GM21576 (cell line): ENCODE measurements at regions not wholly inside any gene's neighbourhood (a gene's known extent, or its start where the extent isn't known, plus 50 kb on each side); places are given as distances from the start of the nearest gene placed in this dataset.
"Not testable (repeated sequence)": the region's sequence is repeated elsewhere in the genome, so short reads cannot be mapped to it uniquely, and the experiment has no call there.

ENCODE experiments used
- ATAC-seq: cut with Tn5 transposase; IDR thresholded peaks from one replicate; pipeline ENCODE4 v1.9.1; 2021; ENCODE audit warnings: mild to moderate bottlenecking, moderate library complexity; ENCODE audit not compliant: unreplicated experiment

DNA sequence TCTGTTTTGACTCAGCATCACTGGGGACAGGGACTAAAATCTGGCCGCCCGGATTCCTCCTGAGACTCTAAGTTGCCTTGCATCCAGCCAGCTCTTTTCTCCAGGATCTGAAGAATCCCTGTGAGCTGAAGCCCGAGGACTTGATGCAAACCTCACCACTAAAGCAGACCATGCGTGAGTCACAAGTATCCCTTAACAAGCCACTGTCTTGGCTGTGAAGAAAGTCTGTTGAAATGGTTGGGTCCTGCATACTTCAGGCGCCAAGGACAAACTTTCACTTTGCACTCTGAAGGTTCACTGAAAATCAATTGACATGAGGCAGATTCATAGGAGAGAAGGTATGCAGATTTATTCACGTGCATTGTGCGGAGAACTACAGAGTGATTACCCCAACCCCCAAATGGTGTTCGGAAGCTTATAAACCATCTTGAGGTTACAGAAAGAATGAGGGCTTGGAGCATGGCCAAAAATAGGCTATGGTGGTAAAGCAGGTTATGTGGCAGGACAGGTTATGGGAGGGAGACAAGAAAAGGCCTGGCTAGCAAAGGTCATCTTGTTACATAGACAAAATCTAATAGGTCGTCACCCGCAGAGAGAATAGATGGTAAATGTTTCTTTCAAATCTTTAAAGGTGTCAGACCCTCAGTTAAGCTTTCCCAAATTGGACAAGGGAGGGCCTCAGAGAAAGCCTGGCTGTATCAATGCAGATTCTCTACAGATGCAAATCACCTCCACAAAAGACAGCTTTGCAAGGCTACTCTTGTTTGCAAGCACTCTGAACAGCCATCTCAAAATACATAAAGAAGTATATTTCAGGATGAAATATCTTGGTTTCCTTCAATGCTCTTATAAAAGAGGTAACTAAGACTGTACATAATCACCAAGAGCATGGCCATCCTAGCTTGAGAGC lies 126.3 kb upstream of the PLAAT1 start:
- no peak for ATAC-seq

DNA sequence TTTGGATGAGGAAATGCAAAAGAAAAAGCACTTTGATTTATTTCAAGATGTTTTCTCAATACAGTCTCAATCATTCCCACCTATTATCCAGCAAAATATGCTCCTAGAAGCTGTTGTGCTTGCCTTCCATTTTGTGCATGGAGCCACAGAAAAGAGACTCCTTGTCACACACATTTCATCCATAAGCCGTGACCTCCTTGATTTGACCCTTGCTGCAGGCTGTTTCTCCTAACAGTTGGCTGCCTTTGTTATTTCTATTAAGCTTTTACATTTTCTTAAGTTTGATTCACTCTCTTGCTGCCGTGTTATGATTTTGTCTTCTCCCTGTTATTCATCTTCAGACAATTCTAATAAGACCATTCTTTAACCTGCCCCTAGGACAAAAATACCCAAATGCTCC lies 124.2 kb upstream of the PLAAT1 start:
- ATAC-seq, result no peak

DNA sequence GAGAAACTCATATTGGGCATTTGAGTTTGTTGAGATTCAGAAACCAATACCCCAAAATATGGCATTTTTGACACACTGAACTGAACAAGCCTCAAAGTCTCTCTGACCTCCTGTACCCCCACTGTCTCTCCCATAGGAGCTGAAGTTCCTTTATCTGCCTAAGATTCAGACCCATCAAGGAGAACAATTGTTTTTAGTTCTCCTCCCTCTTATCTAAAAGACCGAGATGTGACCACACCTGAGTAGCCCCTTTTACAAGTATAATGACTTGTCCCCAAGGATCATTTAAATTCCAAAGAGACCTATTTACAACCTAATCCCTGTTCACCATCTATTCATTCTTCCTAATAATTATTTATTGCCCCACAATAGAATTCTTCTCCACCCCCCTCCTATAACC lies 122.1 kb upstream of the PLAAT1 start:
- ATAC-seq, result no peak

DNA sequence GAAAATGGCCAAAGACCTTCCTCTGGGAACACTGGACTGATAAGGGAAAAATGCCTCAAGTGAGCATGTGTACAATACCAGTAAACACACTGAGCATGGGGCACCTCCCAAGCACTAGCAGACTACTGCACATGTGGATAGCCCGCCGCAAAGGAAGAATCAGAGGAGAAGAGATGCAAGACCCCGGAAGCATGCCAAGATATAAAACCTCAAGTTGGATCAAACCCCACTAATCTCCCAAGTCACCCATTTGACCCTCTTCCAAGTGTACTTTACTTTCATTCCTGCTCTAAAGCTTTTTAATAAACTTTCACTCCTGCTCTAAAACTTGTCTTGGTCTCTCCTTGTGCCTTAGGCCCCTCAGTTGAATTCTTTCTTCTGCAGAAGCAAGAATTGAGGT lies 121.1 kb upstream of the PLAAT1 start:
- ATAC-seq, result no peak

DNA sequence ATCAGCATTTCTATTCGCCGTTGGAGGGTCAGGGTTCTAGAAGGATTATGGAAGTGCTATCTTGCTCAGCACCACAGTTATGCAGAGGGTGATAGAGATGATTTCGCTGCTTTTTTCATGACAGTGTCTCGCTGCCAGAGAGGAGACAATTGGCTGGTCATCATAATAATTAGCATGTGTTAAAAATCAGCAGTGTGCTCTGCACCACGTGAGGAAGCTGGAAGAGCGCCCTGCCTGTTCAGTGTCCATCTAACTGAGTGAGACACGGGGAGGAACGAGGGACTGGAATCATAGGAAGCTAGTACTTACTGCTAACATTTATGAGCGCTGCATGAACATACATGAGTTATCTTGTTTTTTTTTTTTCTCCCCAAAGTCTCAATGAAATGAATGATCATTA lies 116.2 kb upstream of the PLAAT1 start:
- no peak for ATAC-seq

DNA sequence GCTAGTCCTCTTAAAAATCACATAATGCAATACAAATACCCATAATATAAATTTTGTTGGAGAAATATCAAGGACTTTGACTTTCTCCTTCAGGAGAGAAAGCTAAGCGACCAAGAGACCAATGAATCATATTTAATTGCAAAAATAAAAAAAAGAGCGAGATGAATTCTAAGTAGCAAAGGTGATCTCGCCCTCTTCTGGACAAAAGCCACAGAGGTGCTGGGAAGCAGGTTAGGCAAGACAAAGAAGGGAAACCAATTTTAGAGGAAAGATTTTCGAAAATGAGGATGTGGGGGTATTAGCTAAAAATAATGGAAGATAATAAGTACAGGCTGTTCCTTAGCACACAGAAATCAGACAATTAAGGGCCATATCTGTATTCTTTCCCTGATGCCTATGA lies 111.4 kb upstream of the PLAAT1 start:
- ATAC-seq, result no peak

DNA sequence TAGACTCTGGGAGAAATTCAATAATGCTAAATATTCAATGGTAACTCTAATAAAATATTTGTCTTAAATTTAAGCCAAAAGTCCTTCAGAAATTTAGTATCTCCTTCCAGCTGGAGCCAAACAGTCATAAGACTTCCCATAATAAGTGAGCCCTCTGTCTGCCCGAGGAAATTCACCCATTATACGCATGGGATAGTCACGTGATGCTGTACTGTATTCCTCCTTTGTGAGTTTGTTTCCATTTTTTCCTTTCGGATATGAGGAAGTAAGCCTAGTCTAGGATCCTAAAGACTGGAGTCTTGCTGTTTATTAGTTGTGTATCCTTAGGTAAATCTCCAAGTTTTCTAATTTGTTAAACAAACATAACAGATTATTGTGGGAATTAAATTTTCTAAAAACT lies 110.4 kb upstream of the PLAAT1 start:
- ATAC-seq, result no peak

DNA sequence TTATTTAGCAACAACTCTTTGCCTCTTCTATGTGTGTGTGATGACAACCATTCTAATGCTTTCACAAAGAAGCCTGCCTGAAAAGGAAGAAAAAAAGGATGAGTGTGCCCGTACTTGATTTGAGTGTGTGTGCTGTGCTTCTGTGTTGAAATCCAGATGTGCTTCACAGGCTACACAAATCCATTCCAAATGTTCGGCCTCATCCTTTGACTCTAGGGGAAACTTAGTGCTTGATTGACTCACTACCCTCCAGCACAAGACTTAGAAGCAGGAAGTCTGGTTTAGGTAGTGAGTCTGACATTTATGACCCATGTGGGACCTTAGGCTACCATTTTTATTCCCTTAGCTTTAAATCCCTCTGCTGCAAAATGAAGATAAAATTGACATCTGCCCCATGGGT lies 108.8 kb upstream of the PLAAT1 start:
- ATAC-seq, result no peak

DNA sequence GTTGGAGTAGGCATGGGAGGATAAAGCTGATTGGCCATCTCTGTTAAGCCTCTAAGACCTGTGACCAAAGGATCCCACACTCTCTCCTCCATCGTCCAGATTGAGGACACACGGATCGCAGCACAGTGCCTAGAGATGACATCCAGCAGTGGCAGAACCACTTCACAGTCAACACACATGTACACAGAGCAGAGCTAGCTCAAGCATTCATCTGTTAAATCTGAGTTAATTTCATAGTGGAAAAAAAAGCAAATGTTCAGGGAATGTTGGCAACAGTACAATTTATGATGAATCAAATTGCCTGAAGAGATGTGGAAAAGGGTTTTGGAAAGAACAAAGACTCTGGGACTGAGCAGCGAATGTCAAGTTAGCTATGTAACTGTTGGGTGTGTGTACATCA lies 108.1 kb upstream of the PLAAT1 start:
- ATAC-seq, result no peak

DNA sequence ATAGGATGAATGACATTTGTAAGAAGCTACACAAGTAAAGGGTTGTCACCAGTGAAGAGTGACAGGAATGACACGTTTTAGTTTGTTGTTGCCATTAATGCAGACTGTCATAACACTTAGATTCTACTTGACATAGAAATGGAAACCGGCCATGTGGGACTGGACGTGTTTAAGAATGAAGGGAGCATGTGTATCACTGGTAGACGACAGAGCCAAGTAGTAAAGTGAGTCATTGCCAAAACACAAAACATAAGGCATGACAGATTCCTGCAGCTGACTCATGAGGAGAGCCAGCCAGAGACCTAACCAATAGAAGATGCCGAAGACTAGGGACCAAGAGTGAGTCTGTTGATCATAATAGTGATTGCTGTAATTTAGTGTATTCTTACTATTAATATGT lies 106.2 kb upstream of the PLAAT1 start:
- no peak for ATAC-seq

DNA sequence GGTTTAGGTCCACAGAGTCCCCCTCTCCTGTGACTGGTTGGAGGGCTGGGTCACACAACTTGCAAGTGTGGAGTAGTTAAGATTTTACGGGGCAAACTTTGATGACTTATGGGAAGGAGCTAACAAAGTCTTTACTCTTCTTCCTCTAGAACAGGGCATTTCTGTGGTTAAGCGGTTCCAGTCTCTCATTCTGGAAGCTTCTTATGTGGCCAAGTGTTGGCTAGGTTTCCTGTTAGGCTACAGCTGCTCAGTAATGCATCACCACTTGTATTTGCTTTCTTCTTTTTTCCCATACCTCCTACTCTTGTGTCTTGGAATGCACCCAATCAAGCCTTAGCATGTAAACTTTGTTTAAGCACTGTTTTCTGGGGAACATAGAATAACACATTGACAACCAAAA lies 100.6 kb upstream of the PLAAT1 start:
- no peak for ATAC-seq

DNA sequence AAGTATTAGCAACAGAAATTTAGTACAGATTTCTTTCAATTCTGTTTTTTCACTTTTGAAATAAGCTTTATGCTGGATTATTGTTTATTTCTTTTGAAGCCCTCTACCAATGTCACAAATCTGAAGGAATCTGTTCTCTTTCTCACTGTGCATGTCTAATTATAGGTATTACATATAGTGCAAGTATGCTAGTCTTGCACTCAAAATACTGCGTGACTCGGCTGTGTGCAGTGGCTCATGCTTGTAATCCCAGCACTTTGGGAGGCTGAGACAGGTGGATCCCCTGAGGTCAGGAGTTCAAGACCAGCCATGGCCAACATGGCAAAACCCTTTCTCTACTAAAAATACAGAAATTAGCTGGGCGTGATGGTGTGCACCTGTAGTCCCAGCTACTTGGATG lies 95.8 kb upstream of the PLAAT1 start:
- ATAC-seq, result no peak

DNA sequence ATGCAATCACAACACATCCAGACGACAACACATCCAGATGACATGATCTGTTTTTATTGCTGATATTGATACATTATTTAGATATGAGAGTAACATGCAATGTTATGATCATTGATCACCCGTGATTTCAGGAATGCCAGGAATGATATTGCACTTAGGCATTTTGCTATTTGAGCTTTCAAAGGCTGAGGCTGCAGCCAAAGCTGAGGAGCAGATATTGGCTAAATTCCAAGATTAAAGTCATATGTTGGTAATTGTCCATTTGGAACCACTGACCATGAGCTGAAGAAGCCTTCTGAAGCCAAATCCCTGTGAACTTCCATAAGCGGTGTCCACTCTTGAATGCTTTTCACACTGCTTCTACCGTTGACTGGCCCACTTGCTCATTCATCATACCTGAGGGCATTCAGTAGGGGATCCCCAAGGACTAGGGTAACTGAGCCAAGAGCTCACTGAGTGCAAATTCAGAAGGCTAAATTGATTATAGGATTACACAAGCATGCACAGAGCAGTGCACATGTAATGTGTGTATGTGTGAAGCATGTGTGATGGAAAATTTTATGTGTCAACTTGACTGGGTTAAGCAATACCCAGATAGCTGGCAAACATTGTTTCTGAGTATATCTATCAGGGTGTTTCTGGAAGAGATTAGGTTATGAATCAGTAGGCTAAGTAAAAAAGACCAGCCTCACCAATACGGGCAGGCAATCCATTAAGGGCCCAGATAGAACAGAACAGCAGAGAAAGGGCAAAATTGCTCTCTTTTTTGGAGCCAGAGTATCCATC lies 92.1 kb upstream of the PLAAT1 start:
- ATAC-seq, result no peak

DNA sequence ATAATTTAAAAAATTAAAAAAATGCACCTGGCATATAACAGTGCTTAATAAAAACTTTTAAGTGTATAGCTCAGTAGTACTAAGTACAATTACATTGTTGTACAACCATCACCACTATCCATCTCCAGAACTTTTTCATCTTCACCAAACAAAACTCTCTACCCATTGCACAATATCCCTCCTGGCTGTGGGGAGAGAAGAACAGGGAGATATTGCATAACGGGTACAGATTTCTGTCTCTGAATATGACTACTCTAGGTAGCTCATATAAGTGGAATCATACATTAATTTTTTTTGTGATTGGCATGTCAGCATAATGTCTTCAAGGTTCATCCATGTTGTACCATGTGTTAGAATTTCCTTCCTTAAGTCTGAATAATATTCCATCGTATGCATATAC lies 91.0 kb upstream of the PLAAT1 start:
- ATAC-seq, result no peak

DNA sequence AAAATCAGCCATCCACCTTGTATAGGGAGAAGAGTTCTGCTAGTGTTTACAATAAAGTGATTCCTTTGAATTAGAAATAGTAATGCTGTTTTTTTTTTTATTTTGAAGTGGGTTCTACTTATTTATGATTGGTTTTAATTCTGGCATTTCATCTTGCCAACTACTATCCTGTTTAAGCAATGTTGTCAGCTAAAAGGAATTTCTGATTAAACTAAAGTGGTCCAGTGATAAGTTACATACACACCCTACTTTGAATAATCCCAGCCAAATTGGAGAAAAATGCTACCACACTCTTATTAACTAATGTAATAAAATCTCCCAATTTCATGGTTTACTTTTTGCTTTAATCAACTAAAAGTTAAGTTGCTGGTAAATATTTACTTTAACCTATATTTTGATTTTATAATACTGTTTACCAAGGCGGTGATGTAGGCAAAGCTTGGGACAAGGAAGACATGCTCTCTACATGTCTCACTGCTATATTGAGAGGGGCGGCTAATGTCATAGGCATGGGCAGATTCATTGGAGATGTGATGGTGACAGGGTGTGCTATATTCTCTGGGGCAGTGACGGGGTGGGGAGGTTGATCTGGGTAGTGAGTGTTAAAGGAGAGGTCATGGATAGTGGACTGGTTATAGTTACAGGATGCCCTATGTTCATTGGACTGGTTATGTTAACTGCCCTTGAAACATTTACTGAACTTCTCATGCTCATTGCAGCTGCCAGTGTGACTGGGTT lies 85.8 kb upstream of the PLAAT1 start:
- ATAC-seq, result not testable (repeated sequence)

DNA sequence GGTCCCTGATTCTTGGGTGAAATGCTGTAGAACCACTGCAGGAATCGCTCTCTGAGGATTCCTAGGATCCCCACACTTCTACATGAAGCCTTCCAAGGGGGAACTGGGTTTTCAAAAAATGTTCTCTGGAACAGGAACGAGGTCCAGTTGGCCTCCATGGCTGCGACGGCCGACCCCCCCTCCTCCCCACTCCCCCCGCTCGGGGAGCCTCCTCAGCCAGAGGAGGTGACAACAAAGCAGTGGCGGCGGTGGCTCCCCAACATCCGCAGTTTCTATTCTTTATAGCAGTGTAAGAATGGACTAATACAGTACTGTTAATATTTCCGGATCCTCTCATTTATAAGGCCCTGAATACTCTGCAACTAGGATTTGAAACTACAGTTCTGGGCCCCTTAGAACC lies 84.0 kb upstream of the PLAAT1 start:
- no peak for ATAC-seq

DNA sequence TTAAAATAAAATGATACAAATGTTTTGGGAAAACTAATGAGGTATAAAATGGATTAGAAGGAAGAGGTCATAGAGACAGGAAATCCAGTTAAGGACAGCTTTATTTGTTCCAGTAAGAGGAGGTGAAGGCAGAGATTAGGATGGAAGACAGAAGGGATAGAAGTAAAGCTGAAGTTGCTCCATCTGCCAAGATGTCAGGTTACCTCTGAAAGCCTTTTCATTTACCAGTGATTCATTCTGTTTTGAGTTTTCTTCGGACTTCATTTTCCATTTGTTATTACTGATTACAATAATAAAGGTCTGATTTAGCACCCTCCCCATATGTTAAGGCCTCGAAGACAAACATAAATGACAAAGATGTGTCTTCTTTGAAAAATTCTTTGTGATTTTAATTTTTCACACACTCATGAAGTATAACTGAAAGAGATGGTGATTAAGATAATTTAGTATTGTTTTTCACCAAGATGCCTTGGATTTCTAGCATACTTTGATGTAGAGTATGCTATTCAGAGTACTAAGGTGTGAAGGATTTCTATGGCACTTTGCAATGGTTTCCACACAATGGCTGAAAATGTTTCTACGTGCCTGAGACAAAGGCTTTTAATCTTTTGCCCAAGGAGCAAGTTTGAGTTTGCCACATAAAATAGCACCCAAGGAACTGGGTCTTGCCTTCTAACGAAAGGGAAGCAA lies 75.4 kb upstream of the PLAAT1 start:
- no peak for ATAC-seq

DNA sequence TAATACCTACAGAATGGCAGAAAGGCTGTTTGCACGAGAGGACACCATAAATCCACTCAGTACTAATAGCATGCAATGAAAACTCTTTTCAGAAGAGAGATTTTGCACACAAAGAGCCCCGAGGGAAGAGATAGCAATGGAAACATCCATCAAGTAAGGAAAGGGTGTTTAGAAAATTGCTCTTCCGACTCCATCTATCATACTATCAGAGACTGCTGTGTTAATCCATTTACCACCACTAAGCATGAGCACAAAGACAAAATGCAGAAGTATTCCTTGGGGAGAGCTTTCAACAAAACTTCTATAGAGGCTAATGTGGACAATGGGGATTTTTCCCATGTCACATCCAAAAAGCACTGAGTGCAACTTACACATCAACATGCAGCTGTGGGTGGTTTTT lies 72.1 kb upstream of the PLAAT1 start:
- no peak for ATAC-seq

DNA sequence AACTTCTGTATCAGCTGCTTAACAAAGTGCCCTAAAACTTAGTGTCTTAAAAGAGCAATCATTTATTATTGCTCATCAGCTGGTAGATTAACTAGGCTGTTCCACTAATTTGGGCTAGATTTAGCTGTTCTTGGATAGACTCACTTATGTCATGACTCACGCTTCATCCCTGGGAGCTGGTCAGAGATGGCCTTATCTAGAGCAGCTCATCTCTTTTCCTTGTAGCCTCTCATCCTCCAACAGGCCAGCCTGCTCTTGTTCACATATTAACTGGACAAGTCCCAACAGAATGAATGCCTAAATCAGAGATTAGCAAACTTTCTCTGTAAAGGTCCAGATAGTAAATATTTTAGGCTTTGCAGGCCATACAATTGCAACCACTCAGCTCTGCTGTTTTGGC lies 66.9 kb upstream of the PLAAT1 start:
- no peak for ATAC-seq

DNA sequence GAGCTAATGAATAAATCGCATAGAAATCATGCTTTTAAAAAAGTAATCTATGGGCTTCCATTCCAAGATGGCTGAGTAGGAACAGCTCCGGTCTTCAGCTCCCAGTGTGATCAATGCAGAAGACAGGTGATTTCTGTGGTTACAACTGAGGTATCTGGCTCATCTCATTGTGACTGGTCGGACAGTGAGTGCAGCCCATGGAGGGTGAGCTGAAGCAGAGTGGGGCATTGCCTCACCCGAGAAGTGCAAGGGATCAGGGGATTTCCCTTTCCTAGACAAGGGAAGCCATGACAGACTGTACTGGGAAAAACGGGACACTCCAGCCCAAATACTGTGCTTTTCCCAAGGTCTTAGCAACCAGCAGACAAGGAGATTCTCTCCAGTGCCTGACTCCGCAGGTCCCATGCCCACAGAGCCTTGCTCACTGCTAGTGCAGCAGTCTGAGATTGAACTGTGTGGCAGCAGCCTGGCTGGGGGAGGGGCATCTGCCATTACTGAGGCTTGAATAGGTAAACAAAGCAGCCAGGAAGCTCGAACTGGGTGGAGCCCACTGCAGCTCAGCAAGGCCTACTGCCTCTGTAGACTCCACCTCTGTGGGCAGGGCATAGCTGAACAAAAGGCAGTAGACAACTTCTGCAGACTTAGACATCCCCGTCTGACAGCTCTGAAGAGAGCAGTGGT lies 61.5 kb upstream of the PLAAT1 start:
- not testable (repeated sequence) for ATAC-seq
